Breast epithelium (tissue), 4 donors: ENCODE measurements at regions not wholly inside any gene's neighbourhood (a gene's known extent, or its start where the extent isn't known, plus 50 kb on each side); places are given as distances from the start of the nearest gene placed in this dataset.

ENCODE experiments used
- DNase-seq, 2 donors: peaks; one replicate each; pipeline ENCODE4 v3.0.0-alpha.2; 2019; ENCODE audit warnings: low spot score in 2 of 2
- H3K27ac ChIP-seq, 2 donors: fragments of 200-600 bp; sonication (generic) in 1 of 2; one replicate each; pipeline ENCODE4 v1.5.1; 2016 to 2019; ENCODE audit warnings: mild to moderate bottlenecking in 1 of 2
- H3K27me3 ChIP-seq, 2 donors: fragments of 200-600 bp; sonication (generic) in 1 of 2; one replicate each; pipeline versions ENCODE4 v1.5.1 to v1.6.0; 2017 to 2019; ENCODE audit warnings: control low read depth in 1 of 2, mild to moderate bottlenecking in 1 of 2
- H3K36me3 ChIP-seq: fragments of 200-600 bp; one replicate; pipeline ENCODE4 v1.5.1; 2019
- H3K4me1 ChIP-seq, 2 donors: fragments of 200-600 bp; sonication (generic); one replicate each; pipeline ENCODE4 v1.5.1; 2016 to 2019; ENCODE audit warnings: control low read depth in 1 of 2
- H3K4me3 ChIP-seq, 3 donors: fragments of 200-600 bp; sonication (generic); 1 replicate in 2 of 3; 2 replicates in 1 of 3; pipeline ENCODE4 v1.5.1; 2016 to 2019; ENCODE audit warnings: mild to moderate bottlenecking in 3 of 3, moderate library complexity in 2 of 3
- H3K9me3 ChIP-seq, 2 donors: fragments of 200-600 bp; sonication (generic) in 1 of 2; one replicate each; pipeline ENCODE4 v1.5.1; 2016 to 2019; ENCODE audit warnings: control low read depth in 1 of 2
- POLR2A ChIP-seq: fragments of 450-650 bp; IDR thresholded peaks from one replicate; pipeline ENCODE4 v1.6.1; 2016; ENCODE audit warnings: antibody characterized with exemption, mild to moderate bottlenecking, moderate library complexity
- POLR2AphosphoS5 ChIP-seq, 3 donors: sonication (generic); formaldehyde crosslinking; IDR thresholded peaks; one replicate each; pipeline ENCODE4 v1.6.1; 2017; ENCODE audit warnings: antibody characterized with exemption in 3 of 3
- intact Hi-C: fragments of 100-400 bp; cut with DNase I; formaldehyde crosslinking; loops from one replicate; pipeline ENCODE4 v1.15.1; 2023; ENCODE audit warnings: low total_unique reads
- TF ChIP-seq, protein P1 (sequence below), 3 donors: fragments of 450-650 bp; IDR thresholded peaks; one replicate each; pipeline ENCODE4 v1.5.1; 2016 to 2017; ENCODE audit warnings: antibody characterized with exemption in 3 of 3, mild to moderate bottlenecking in 3 of 3, moderate library complexity in 3 of 3

DNA sequence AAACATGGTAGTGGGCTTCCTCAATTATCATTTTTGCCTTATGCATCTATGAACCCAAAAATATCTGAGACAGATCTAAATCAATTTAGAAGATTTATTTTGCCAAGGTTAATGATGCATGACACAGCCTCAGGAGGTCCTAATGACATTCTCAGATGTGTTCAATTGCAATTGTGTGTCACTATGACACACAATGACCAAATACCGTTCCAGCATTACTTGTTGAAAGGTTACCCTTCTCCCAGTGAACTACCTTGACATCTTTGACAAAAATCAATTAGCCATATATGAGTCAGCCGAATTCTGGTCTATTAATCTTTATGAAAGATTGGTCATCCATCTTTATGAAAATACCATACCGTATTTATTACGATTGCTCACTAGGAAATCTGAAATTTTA, 592.5 kb upstream of the GJE1 start:
- Histone ChIP-seq H3K27ac (no peak overlapping the region), H3K4me3 (no peak overlapping the region), H3K9me3 (no peaks in the 10 kb centered on the region), H3K27me3 (no peaks in the 10 kb centered on the region), H3K36me3 (no peaks in the 10 kb centered on the region), H3K4me1 (no peaks in the 10 kb centered on the region)
- intact Hi-C loops: no loop called here
- no peak for DNase-seq
- TF ChIP-seq, protein P1, sequence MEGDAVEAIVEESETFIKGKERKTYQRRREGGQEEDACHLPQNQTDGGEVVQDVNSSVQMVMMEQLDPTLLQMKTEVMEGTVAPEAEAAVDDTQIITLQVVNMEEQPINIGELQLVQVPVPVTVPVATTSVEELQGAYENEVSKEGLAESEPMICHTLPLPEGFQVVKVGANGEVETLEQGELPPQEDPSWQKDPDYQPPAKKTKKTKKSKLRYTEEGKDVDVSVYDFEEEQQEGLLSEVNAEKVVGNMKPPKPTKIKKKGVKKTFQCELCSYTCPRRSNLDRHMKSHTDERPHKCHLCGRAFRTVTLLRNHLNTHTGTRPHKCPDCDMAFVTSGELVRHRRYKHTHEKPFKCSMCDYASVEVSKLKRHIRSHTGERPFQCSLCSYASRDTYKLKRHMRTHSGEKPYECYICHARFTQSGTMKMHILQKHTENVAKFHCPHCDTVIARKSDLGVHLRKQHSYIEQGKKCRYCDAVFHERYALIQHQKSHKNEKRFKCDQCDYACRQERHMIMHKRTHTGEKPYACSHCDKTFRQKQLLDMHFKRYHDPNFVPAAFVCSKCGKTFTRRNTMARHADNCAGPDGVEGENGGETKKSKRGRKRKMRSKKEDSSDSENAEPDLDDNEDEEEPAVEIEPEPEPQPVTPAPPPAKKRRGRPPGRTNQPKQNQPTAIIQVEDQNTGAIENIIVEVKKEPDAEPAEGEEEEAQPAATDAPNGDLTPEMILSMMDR (IDR thresholded peaks at IDR 0.05): no peak
- TF ChIP-seq POLR2AphosphoS5 (IDR thresholded peaks at IDR 0.05): no peak
- no peak for TF ChIP-seq POLR2A

DNA sequence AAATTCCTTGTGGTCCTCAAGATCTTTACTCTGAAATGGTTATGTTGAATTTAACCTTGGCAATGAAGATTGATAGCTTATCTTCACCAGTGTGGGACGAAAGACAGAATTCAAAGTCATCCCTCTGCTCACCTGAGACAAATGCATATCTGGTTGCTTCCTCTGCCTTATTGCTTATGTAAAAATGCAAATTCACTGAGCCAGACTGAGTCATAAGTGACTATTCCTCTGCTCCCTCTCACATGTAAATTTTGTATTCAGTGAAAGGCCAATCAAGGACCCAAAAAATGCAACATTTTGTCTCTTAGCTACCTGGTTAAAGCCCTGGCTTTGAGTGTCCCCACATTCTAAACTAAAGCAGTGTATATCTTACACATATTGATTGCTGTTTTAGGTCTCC, 593.1 kb upstream of the GJE1 start:
- intact Hi-C loops: loop anchor here (10.0 kb wide), 1 partner anchor 435 kb away; no protein-coding TSS in a partner anchor
- Histone ChIP-seq H3K27me3 (no peaks in the 10 kb centered on the region), H3K9me3 (no peaks in the 10 kb centered on the region), H3K4me1 (no peaks in the 10 kb centered on the region), H3K27ac (no peak overlapping the region), H3K4me3 (no peak overlapping the region), H3K36me3 (no peaks in the 10 kb centered on the region)
- TF ChIP-seq POLR2AphosphoS5 (IDR thresholded peaks at IDR 0.05): no peak
- TF ChIP-seq, protein P1 (IDR thresholded peaks at IDR 0.05): no peak
- no peak for TF ChIP-seq POLR2A
- DNase-seq: no peak

DNA sequence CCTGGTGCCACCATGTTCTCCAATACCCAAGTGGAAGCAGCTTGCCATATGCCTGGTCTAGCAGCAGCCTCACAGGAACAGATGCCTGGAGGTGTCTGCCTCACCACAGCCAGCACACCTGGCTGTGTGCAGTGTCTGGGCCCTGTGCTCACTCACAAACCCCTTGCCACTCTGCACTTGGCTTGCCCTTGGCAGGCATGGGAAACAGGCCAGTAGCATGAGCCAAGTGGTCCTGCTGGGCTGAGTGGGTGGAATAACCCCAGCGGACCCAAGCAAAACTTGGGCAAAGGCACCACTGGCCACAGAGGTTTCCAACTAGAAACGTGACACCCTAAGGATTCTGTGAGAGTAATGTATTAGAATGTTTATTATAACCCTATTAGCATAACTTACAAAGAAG, 600.5 kb upstream of the GJE1 start:
- Histone ChIP-seq H3K9me3 (peaks cover 9% of the 10 kb centered on the region in 2 donors), H3K36me3 (no peaks in the 10 kb centered on the region), H3K4me3 (no peak overlapping the region), H3K4me1 (no peaks in the 10 kb centered on the region), H3K27ac (no peak overlapping the region), H3K27me3 (no peaks in the 10 kb centered on the region)
- intact Hi-C loops: loop anchor here (10.0 kb wide), 1 partner anchor 427 kb away; no protein-coding TSS in a partner anchor
- DNase-seq: no peak
- TF ChIP-seq, protein P1 (IDR thresholded peaks at IDR 0.05): no peak
- TF ChIP-seq POLR2AphosphoS5 (IDR thresholded peaks at IDR 0.05) (no peak), POLR2A (no peak)

DNA sequence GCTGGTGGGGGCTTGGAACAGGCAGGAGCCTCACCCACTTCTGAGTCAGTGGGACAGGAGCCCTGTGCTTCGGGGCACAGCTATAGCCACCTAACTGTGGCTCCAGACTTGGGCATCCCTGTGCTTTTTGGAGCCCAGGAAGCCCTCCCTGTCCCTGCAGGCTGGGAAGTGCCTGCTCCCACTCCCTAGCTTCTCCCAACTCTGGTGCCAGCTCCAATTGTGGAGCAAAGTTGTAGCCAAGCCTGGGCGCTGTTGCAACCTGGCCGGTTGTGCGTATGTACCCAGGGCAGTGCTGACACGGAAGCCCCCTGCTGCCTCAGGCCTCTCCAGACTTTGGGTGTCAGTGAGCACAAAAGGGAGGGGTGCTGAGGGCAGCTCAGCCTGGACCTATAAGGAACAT, 601.7 kb upstream of the GJE1 start:
- TF ChIP-seq POLR2AphosphoS5 (IDR thresholded peaks at IDR 0.05) (no peak), POLR2A (no peak)
- TF ChIP-seq, protein P1 (IDR thresholded peaks at IDR 0.05): no peak

DNA sequence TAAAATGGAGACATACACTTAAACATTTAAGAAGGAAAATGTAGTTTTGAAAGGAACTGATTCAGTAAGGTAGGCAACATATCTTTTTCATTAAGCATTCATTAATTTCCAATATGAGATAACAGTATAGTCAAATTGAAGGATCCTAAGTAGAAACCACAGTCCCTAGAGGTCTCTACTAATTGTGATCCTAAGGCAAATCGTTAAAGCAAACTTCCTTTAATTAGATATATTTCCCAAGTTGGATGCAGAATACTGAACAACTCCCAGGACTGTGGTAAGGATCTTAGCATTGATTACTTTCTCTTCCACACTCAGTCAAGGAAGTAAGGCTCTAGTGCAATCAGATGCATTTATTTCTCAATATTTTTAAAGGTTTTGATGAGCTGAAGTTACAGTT, 604.1 kb upstream of the GJE1 start:
- TF ChIP-seq POLR2AphosphoS5 (IDR thresholded peaks at IDR 0.05): no peak
- TF ChIP-seq, protein P1 (IDR thresholded peaks at IDR 0.05): no peak
- TF ChIP-seq POLR2A: no peak
- DNase-seq: no peak
- peaks cover 9% of the 10 kb centered on the region in 2 donors for H3K9me3 ChIP-seq
- no peaks in the 10 kb centered on the region for H3K36me3 ChIP-seq
- intact Hi-C loops: no loop called here
- H3K4me3 ChIP-seq: no peak overlapping the region
- H3K27ac ChIP-seq: no peak overlapping the region
- no peaks in the 10 kb centered on the region for H3K4me1 ChIP-seq
- H3K27me3 ChIP-seq: no peaks in the 10 kb centered on the region

More for the DNA sequence above, 601.7 kb upstream of the GJE1 start:
- H3K36me3 ChIP-seq: no peaks in the 10 kb centered on the region
- intact Hi-C loops: loop anchor here (10.0 kb wide), 1 partner anchor 426 kb away; no protein-coding TSS in a partner anchor
- H3K27ac ChIP-seq: no peak overlapping the region
- H3K4me3 ChIP-seq: no peak overlapping the region
- DNase-seq: no peak
- no peaks in the 10 kb centered on the region for H3K27me3 ChIP-seq
- peaks cover 9% of the 10 kb centered on the region in 2 donors for H3K9me3 ChIP-seq
- H3K4me1 ChIP-seq: no peaks in the 10 kb centered on the region
